ENCODE measurements at regions not wholly inside any gene's neighbourhood (a gene's known extent, or its start where the extent isn't known, plus 50 kb on each side); places are given as distances from the start of the nearest gene placed in this dataset.
"Not testable (repeated sequence)": the region's sequence is repeated elsewhere in the genome, so short reads cannot be mapped to it uniquely, and the experiment has no call there.

- Histone ChIP-seq H3K36me3 (ENCODE audit: control insufficient read depth, low read depth, low read length) (no peaks in the 10 kb centered on the region), H3K27me3 (ENCODE audit: control insufficient read depth, insufficient read depth, low read length) (no peaks in the 10 kb centered on the region)
Measured at GRCh38 chr14:101639241-101639833, 78.0 kb downstream of the DIO3 start.

DNA sequence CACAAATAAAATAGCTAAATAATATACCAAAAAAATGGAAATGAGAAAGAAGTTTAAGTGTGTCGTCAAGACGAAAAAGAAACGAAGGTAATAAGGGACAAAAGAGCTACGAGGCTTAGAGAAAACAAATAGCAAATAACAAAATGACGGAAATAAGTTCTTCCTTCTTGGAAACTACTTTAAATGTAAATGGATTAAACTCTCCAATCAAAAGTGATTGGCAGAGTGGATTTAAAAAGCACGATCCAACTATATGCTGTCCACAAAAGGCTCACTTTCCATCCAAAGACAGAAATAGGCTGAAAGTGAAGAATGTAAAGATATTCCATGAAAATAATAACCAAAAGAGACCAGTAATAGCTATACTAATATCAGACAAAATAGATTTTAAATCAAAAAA, 82.4 kb downstream of the DIO3 start:
- no peak overlapping the region for H3K27ac ChIP-seq (ENCODE audit: low read length)
- peaks cover 5% of the 10 kb centered on the region for H3K9me3 ChIP-seq (ENCODE audit: control insufficient read depth, low read depth, low read length)
- no peaks in the 10 kb centered on the region for H3K4me1 ChIP-seq (ENCODE audit: control insufficient read depth, low read depth, low read length)
- H3K36me3 ChIP-seq (ENCODE audit: control insufficient read depth, low read depth, low read length), result no peaks in the 10 kb centered on the region
- no peak overlapping the region for H3K9ac ChIP-seq (ENCODE audit: low read length)
- no peaks in the 10 kb centered on the region for H3K27me3 ChIP-seq (ENCODE audit: control insufficient read depth, insufficient read depth, low read length)
- no peak overlapping the region for H3K4me3 ChIP-seq (ENCODE audit: low read length)

More at GRCh38 chr14:101639241-101639833, 78.0 kb downstream of the DIO3 start:
- Histone ChIP-seq H3K4me3 (ENCODE audit: low read length) (no peak overlapping the region), H3K4me1 (ENCODE audit: control insufficient read depth, low read depth, low read length) (no peaks in the 10 kb centered on the region), H3K27ac (ENCODE audit: low read length) (no peak overlapping the region), H3K9me3 (ENCODE audit: control insufficient read depth, low read depth, low read length) (peaks cover 5% of the 10 kb centered on the region), H3K9ac (ENCODE audit: low read length) (no peak overlapping the region)

DNA sequence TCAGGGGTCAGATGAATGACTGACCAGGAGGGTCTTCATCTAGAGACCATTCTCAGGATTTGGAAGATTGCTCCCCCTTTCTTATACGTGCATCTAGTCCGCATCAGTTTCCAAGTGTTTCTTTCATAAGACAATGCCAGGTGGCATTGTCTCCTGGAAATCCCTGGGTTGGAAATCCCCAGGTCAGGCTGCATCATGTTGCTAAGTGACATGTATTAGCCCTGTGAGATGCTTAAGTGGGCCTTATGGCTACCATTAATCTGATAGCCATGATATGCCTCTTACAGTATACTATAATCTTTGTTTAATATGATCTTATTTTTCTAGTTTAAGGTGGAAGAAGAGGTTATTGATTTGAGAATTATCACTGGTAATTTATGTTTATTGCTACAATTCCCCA, 92.8 kb downstream of the DIO3 start:
- no peaks in the 10 kb centered on the region for H3K36me3 ChIP-seq (ENCODE audit: control insufficient read depth, low read depth, low read length)
- no peaks in the 10 kb centered on the region for H3K9me3 ChIP-seq (ENCODE audit: control insufficient read depth, low read depth, low read length)
- no peak overlapping the region for H3K9ac ChIP-seq (ENCODE audit: low read length)
- H3K27me3 ChIP-seq (ENCODE audit: control insufficient read depth, insufficient read depth, low read length), result no peaks in the 10 kb centered on the region
- no peaks in the 10 kb centered on the region for H3K4me1 ChIP-seq (ENCODE audit: control insufficient read depth, low read depth, low read length)
- H3K4me3 ChIP-seq (ENCODE audit: low read length), result no peak overlapping the region
- H3K27ac ChIP-seq (ENCODE audit: low read length), result no peak overlapping the region

DNA sequence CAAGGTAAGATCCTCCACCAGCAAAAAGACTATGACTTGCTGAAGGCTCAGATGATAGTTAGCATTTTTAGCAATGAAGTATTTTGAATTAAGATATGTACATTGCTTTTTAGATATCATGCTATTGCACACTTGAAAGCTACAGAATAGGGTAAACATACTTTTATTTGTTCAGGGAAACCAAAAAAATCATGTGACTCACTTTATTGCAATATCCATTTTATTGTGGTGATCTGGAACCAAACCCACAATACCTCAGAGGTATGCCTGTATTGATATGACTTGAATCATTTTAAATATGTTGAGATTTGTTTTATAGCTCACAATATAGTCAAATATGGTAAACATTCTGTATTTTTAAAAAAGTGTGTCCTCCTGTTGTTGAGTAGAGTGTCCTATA, 96.1 kb downstream of the DIO3 start:
- H3K27me3 ChIP-seq (ENCODE audit: control insufficient read depth, insufficient read depth, low read length), result no peaks in the 10 kb centered on the region
- no peaks in the 10 kb centered on the region for H3K36me3 ChIP-seq (ENCODE audit: control insufficient read depth, low read depth, low read length)
- H3K27ac ChIP-seq (ENCODE audit: low read length), result no peak overlapping the region
- no peak overlapping the region for H3K9ac ChIP-seq (ENCODE audit: low read length)
- no peaks in the 10 kb centered on the region for H3K4me1 ChIP-seq (ENCODE audit: control insufficient read depth, low read depth, low read length)
- H3K4me3 ChIP-seq (ENCODE audit: low read length), result no peak overlapping the region
- no peaks in the 10 kb centered on the region for H3K9me3 ChIP-seq (ENCODE audit: control insufficient read depth, low read depth, low read length)

DNA sequence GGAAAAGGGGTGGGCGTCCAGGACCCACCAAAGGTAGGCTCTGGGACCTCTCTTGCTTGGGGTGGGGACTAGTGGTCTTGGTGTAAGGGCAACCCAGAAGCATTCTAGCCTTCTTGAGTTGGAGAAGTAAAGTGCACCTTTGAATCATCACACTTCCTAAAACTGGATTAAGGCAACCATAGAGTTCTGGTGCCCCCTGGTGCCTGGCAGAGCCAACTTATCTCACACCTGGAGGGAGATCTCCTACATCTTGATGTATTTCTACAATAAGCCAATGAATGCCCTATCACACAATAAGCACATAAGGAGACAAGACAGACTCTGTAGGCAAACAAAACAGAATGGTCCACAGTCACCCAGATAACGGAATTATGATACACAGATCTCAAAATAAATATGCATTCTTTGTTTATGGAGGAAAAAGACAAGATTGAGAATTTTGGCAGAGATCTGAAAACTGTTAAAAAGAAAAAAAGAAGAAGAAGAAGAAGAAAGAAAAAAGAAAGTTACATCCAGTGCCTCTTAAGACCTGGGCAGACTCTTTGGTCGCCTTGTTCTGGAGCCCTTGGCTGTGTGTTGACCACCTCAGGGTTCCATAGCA, 95.9 kb upstream of the PPP2R5C start:
- peaks cover 4% of the 10 kb centered on the region for H3K27me3 ChIP-seq (ENCODE audit: control insufficient read depth, insufficient read depth, low read length)
- H3K36me3 ChIP-seq (ENCODE audit: control insufficient read depth, low read depth, low read length), result no peaks in the 10 kb centered on the region
- no peak overlapping the region for H3K27ac ChIP-seq (ENCODE audit: low read length)
- no peak overlapping the region for H3K9ac ChIP-seq (ENCODE audit: low read length)
- peaks cover 10% of the 10 kb centered on the region for H3K9me3 ChIP-seq (ENCODE audit: control insufficient read depth, low read depth, low read length)
- H3K4me3 ChIP-seq (ENCODE audit: low read length), result no peak overlapping the region
- no peaks in the 10 kb centered on the region for H3K4me1 ChIP-seq (ENCODE audit: control insufficient read depth, low read depth, low read length)

DNA sequence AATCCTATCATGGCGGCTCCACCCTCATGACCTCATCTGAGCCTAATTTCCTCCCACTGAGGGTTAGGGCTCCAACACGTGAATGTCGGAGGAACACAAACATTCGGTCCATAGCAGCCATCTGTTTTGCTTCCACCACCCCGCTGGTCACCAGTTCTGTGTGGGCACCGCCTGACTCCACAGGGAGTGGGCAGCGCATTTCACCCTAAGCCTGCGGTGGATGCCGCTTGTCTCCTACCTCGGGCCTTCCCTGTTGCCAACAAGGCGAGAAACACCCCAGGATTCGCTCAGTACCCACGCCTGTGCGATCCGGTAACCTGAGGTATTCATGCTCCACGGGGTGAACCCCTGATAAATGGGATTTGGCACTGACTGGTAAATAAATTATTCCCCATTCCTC, 95.2 kb upstream of the PPP2R5C start:
- Histone ChIP-seq H3K9ac (ENCODE audit: low read length) (no peak overlapping the region), H3K36me3 (ENCODE audit: control insufficient read depth, low read depth, low read length) (no peaks in the 10 kb centered on the region), H3K4me1 (ENCODE audit: control insufficient read depth, low read depth, low read length) (no peaks in the 10 kb centered on the region), H3K9me3 (ENCODE audit: control insufficient read depth, low read depth, low read length) (peaks cover 10% of the 10 kb centered on the region), H3K27ac (ENCODE audit: low read length) (no peak overlapping the region), H3K4me3 (ENCODE audit: low read length) (no peak overlapping the region), H3K27me3 (ENCODE audit: control insufficient read depth, insufficient read depth, low read length) (peaks cover 4% of the 10 kb centered on the region)

DNA sequence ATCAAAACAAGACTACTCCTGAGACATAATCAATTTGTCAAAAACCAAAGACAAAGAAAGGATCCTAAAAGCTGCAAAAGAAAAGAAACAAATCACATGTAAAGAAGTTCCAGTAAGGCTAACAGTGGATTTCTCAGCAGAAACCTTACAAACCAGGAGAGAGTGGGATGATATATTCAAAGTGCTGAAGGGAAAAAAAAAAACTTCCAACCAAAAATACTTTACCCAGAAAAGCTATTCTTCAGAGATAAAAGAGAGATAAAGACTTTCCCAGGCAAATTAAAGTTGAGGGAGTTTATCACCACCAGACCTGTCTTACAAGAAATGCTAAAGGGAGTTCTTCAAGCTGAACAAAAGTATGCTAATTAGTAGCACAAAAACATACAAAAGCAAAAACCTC, 91.9 kb upstream of the PPP2R5C start:
- Histone ChIP-seq H3K36me3 (ENCODE audit: control insufficient read depth, low read depth, low read length) (no peaks in the 10 kb centered on the region), H3K4me3 (ENCODE audit: low read length) (no peak overlapping the region), H3K27me3 (ENCODE audit: control insufficient read depth, insufficient read depth, low read length) (no peaks in the 10 kb centered on the region), H3K4me1 (ENCODE audit: control insufficient read depth, low read depth, low read length) (no peaks in the 10 kb centered on the region), H3K9ac (ENCODE audit: low read length) (no peak overlapping the region), H3K9me3 (ENCODE audit: control insufficient read depth, low read depth, low read length) (peaks cover 14% of the 10 kb centered on the region), H3K27ac (ENCODE audit: low read length) (no peak overlapping the region)

DNA sequence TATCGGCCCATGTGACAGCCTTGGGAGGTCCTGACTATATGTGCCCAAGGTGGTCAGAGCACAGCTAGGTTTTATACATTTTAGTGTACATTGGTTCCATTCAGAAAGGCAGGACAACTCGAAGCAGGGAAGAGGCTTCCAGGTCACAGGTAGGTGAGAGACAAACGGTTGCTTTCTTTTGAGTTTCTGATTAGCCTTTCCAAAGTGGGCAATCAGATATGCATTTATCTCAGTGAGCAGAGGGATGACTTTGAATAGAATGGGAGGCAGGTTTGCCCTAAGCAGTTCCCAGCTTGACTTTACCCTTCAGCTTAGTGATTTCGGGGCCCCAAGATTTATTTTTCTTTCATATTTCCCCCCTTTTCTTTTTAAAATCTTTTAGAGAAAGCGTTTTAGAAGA, 87.6 kb upstream of the PPP2R5C start:
- H3K36me3 ChIP-seq (ENCODE audit: control insufficient read depth, low read depth, low read length), result no peaks in the 10 kb centered on the region
- peaks cover 14% of the 10 kb centered on the region for H3K9me3 ChIP-seq (ENCODE audit: control insufficient read depth, low read depth, low read length)
- H3K27me3 ChIP-seq (ENCODE audit: control insufficient read depth, insufficient read depth, low read length), result no peaks in the 10 kb centered on the region
- no peak overlapping the region for H3K9ac ChIP-seq (ENCODE audit: low read length)
- no peak overlapping the region for H3K4me3 ChIP-seq (ENCODE audit: low read length)
- no peak overlapping the region for H3K27ac ChIP-seq (ENCODE audit: low read length)
- no peaks in the 10 kb centered on the region for H3K4me1 ChIP-seq (ENCODE audit: control insufficient read depth, low read depth, low read length)

DNA sequence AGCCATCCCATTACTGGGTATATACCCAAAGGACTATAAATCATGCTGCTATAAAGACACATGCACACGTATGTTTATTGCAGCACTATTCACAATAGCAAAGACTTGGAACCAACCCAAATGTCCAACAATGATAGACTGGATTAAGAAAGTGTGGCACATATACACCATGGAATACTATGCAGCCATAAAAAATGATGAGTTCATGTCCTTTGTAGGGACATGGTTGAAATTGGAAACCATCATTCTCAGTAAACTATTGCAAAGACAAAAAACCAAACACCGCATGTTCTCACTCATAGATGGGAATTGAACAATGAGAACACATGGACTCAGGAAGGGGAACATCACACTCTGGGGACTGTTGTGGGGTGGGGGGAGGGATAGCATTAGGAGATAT, 85.7 kb upstream of the PPP2R5C start:
- not testable (repeated sequence) for H3K9me3 ChIP-seq (ENCODE audit: control insufficient read depth, low read depth, low read length); H3K4me3 ChIP-seq (ENCODE audit: low read length); H3K27me3 ChIP-seq (ENCODE audit: control insufficient read depth, insufficient read depth, low read length); H3K27ac ChIP-seq (ENCODE audit: low read length); H3K4me1 ChIP-seq (ENCODE audit: control insufficient read depth, low read depth, low read length); H3K9ac ChIP-seq (ENCODE audit: low read length); H3K36me3 ChIP-seq (ENCODE audit: control insufficient read depth, low read depth, low read length)

- not testable (repeated sequence) for H3K4me1 ChIP-seq (ENCODE audit: control insufficient read depth, low read depth, low read length); H3K27ac ChIP-seq (ENCODE audit: low read length); H3K36me3 ChIP-seq (ENCODE audit: control insufficient read depth, low read depth, low read length); H3K9me3 ChIP-seq (ENCODE audit: control insufficient read depth, low read depth, low read length); H3K9ac ChIP-seq (ENCODE audit: low read length); H3K4me3 ChIP-seq (ENCODE audit: low read length)
- peaks cover 14% of the 10 kb centered on the region for H3K27me3 ChIP-seq (ENCODE audit: control insufficient read depth, insufficient read depth, low read length)
Measured at GRCh38 chr14:101677912-101678327, 83.6 kb upstream of the PPP2R5C start.

DNA sequence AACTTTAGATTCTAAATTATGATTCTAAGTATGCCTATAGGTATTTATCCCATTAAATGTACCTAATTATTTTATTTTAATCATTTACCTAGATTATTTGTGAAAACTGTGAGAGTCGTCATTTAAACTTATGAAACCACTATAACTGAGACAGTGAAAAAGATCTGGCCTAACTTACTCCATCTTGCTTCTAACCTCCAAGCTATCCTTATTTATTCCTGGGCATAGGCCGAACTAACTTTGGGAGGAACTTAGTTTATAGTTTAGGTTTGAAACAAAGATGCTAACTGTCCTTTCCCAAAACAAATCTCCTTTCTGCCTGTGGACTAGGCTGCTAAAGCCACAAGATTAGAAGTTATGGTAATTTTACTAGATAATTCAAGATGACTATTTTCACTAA, 79.7 kb upstream of the PPP2R5C start:
- Histone ChIP-seq H3K36me3 (ENCODE audit: control insufficient read depth, low read depth, low read length) (no peaks in the 10 kb centered on the region), H3K4me3 (ENCODE audit: low read length) (no peak overlapping the region), H3K9ac (ENCODE audit: low read length) (no peak overlapping the region), H3K27ac (ENCODE audit: low read length) (no peak overlapping the region), H3K27me3 (ENCODE audit: control insufficient read depth, insufficient read depth, low read length) (peaks cover 52% of the 10 kb centered on the region), H3K9me3 (ENCODE audit: control insufficient read depth, low read depth, low read length) (no peaks in the 10 kb centered on the region), H3K4me1 (ENCODE audit: control insufficient read depth, low read depth, low read length) (peaks cover 7% of the 10 kb centered on the region)

DNA sequence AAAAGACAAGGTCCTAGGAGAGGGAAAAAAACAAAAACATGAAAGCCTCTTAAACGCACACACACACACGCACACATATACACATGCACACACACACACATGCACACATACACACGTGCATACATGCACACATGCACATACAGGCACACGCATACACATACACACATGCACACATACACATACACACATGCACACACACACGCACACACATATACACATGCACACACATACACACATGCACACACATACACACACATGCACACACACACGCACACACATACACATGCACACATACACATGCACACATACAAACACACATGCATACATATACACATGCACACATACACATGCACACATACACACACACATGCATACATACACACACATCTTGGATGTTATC, 78.1 kb upstream of the PPP2R5C start:
- no peaks in the 10 kb centered on the region for H3K9me3 ChIP-seq (ENCODE audit: control insufficient read depth, low read depth, low read length)
- H3K9ac ChIP-seq (ENCODE audit: low read length), result no peak overlapping the region
- no peaks in the 10 kb centered on the region for H3K36me3 ChIP-seq (ENCODE audit: control insufficient read depth, low read depth, low read length)
- peaks cover 67% of the 10 kb centered on the region for H3K27me3 ChIP-seq (ENCODE audit: control insufficient read depth, insufficient read depth, low read length)
- no peak overlapping the region for H3K4me3 ChIP-seq (ENCODE audit: low read length)
- no peak overlapping the region for H3K27ac ChIP-seq (ENCODE audit: low read length)
- H3K4me1 ChIP-seq (ENCODE audit: control insufficient read depth, low read depth, low read length), result peaks cover 7% of the 10 kb centered on the region

Data from iPS-18a (cell line).